ENCODE measurements at regions not wholly inside any gene's neighbourhood (a gene's known extent, or its start where the extent isn't known, plus 50 kb on each side); places are given as distances from the start of the nearest gene placed in this dataset.
A peak's percentile ranks its signal among the peaks of the same experiment; 100 is the strongest.
"Not testable (repeated sequence)": the region's sequence is repeated elsewhere in the genome, so short reads cannot be mapped to it uniquely, and the experiment has no call there.

GRCh38 chr5:129163810-129164378, 69.3 kb downstream of the ISOC1 start:
- DNase-seq: no peak

GRCh38 chr5:129170050-129170449, 75.5 kb downstream of the ISOC1 start:
- DNase-seq: no peak

GRCh38 chr5:129171194-129171944, 76.8 kb downstream of the ISOC1 start:
- DNase-seq: no peak

- DNase-seq: peak; percentile 15
Observed at GRCh38 chr5:129172580-129172979, 78.0 kb downstream of the ISOC1 start.

- no peak for DNase-seq
Observed at GRCh38 chr5:129173771-129174170, 79.2 kb downstream of the ISOC1 start.

GRCh38 chr5:129174480-129174879, 79.9 kb downstream of the ISOC1 start:
- DNase-seq: no peak

- no peak for DNase-seq
Observed at GRCh38 chr5:129177451-129177850, 82.9 kb downstream of the ISOC1 start.

GRCh38 chr5:129199308-129199707, 104.8 kb downstream of the ISOC1 start:
- no peak for DNase-seq

GRCh38 chr5:129204525-129204924, 110.0 kb downstream of the ISOC1 start:
- peak; percentile 38 for DNase-seq

GRCh38 chr5:129216001-129216400, 121.5 kb downstream of the ISOC1 start:
- no peak for DNase-seq

GRCh38 chr5:129217179-129217578, 122.6 kb downstream of the ISOC1 start:
- DNase-seq: no peak

- DNase-seq: no peak
Observed at GRCh38 chr5:129223178-129223577, 128.6 kb downstream of the ISOC1 start.

- DNase-seq: no peak
Observed at GRCh38 chr5:129228577-129228976, 134.0 kb downstream of the ISOC1 start.

- no peak for DNase-seq
Observed at GRCh38 chr5:129241755-129242154, 147.2 kb downstream of the ISOC1 start.

GRCh38 chr5:129243039-129243438, 148.5 kb downstream of the ISOC1 start:
- DNase-seq: peak; percentile 50

GRCh38 chr5:129244478-129244877, 149.9 kb downstream of the ISOC1 start:
- peak; percentile 90 for DNase-seq

- DNase-seq: peak; percentile 50
Observed at GRCh38 chr5:129245489-129245888, 150.9 kb downstream of the ISOC1 start.

- no peak for DNase-seq
Observed at GRCh38 chr5:129246088-129246487, 151.5 kb downstream of the ISOC1 start.

GRCh38 chr5:129249886-129250285, 155.3 kb downstream of the ISOC1 start:
- DNase-seq: peak; percentile 15

GRCh38 chr5:129271308-129271707, 176.8 kb downstream of the ISOC1 start:
- peak; percentile 30 for DNase-seq

- no peak for DNase-seq
Observed at GRCh38 chr5:129284010-129284409, 176.1 kb upstream of the ADAMTS19 start.

GRCh38 chr5:129294216-129294615, 165.9 kb upstream of the ADAMTS19 start:
- DNase-seq: not testable (repeated sequence)

GRCh38 chr5:129306725-129307124, 153.4 kb upstream of the ADAMTS19 start:
- DNase-seq: no peak

- DNase-seq: no peak
Observed at GRCh38 chr5:129322968-129323367, 137.1 kb upstream of the ADAMTS19 start.
